Fibroblast of pulmonary artery (primary cell): ENCODE measurements at regions not wholly inside any gene's neighbourhood (a gene's known extent, or its start where the extent isn't known, plus 50 kb on each side); places are given as distances from the start of the nearest gene placed in this dataset.

Source experiments
- DNase-seq: peaks from one replicate; pipeline ENCODE4 v3.0.0-alpha.2; 2010; ENCODE audit warnings: low read depth
- H3K4me3 ChIP-seq: replicated peaks from 2 replicates; pipeline ENCODE4 v1.5.1; 2011; ENCODE audit warnings: low read depth, mild to moderate bottlenecking, control low read depth, low read length, moderate library complexity
- CTCF ChIP-seq: IDR thresholded peaks from 2 replicates; pipeline ENCODE4 v1.5.1; 2011; ENCODE audit warnings: mild to moderate bottlenecking, control low read depth, low read length, inconsistent platforms; ENCODE audit errors: missing control alignments

GRCh38 chr2:30310371-30310770, 79.0 kb downstream of the LBH start:
- TF ChIP-seq CTCF: no peak
- H3K4me3 ChIP-seq: no peak overlapping the region
- DNase-seq: no peak

GRCh38 chr2:30310955-30311354, 79.6 kb downstream of the LBH start:
- H3K4me3 ChIP-seq: no peak overlapping the region
- TF ChIP-seq CTCF: no peak
- DNase-seq: no peak

- H3K4me3 ChIP-seq: no peak overlapping the region
- DNase-seq: no peak
- TF ChIP-seq CTCF: no peak
Measured at GRCh38 chr2:30311711-30312110, 80.4 kb downstream of the LBH start.

GRCh38 chr2:30312916-30313315, 81.6 kb downstream of the LBH start:
- H3K4me3 ChIP-seq: no peak overlapping the region
- DNase-seq: no peak
- no peak for TF ChIP-seq CTCF

- TF ChIP-seq CTCF: no peak
- DNase-seq: no peak
- no peak overlapping the region for H3K4me3 ChIP-seq
Measured at GRCh38 chr2:30314981-30315380, 83.6 kb downstream of the LBH start.

- no peak for DNase-seq
- no peak overlapping the region for H3K4me3 ChIP-seq
- no peak for TF ChIP-seq CTCF
Measured at GRCh38 chr2:30315391-30316063, 84.2 kb downstream of the LBH start.

GRCh38 chr2:30316408-30316807, 85.1 kb downstream of the LBH start:
- no peak overlapping the region for H3K4me3 ChIP-seq
- no peak for DNase-seq
- no peak for TF ChIP-seq CTCF
